MM.1S (cell line): ENCODE measurements at regions not wholly inside any gene's neighbourhood (a gene's known extent, or its start where the extent isn't known, plus 50 kb on each side); places are given as distances from the start of the nearest gene placed in this dataset.

Source experiments
- DNase-seq: peaks from one replicate; pipeline ENCODE4 v3.0.0-alpha.2; 2015
- H2AFZ ChIP-seq: fragments of 300-600 bp; sonication (generic); 2 replicates; pipeline ENCODE4 v1.6.0; 2016; ENCODE audit warnings: antibody characterized with exemption, low read length
- H3F3A ChIP-seq: fragments of 300-600 bp; sonication (generic); 2 replicates; pipeline ENCODE4 v1.6.1; 2016; ENCODE audit warnings: mild to moderate bottlenecking, antibody characterized with exemption, low read length, moderate library complexity, mixed read lengths; ENCODE audit not compliant: insufficient read depth
- H3K27ac ChIP-seq: fragments of 300-600 bp; sonication (generic); 2 replicates; pipeline ENCODE4 v1.5.1; 2016; ENCODE audit warnings: mild to moderate bottlenecking, low read length
- H3K27me3 ChIP-seq: fragments of 300-600 bp; sonication (generic); replicated peaks from 2 replicates; pipeline ENCODE4 v1.6.0; 2016; ENCODE audit warnings: low read length; ENCODE audit not compliant: insufficient read depth
- H3K36me3 ChIP-seq: fragments of 300-600 bp; sonication (generic); replicated peaks from 2 replicates; pipeline ENCODE4 v1.6.1; 2016; ENCODE audit warnings: mild to moderate bottlenecking, low read length, mixed read lengths; ENCODE audit not compliant: insufficient read depth
- H3K4me1 ChIP-seq: fragments of 300-600 bp; sonication (generic); 2 replicates; pipeline ENCODE4 v1.6.1; 2016; ENCODE audit warnings: low read length, mixed read lengths
- H3K4me2 ChIP-seq: fragments of 300-600 bp; sonication (generic); 2 replicates; pipeline ENCODE4 v1.6.0; 2016; ENCODE audit warnings: low read depth, low read length
- H3K4me3 ChIP-seq: fragments of 300-600 bp; sonication (generic); 2 replicates; pipeline ENCODE4 v1.5.1; 2016; ENCODE audit warnings: low read length, mixed read lengths
- H3K79me2 ChIP-seq: fragments of 300-600 bp; sonication (generic); 2 replicates; pipeline ENCODE4 v1.6.1; 2016; ENCODE audit warnings: mixed run types, low read length, mixed read lengths
- H3K9ac ChIP-seq: fragments of 300-600 bp; sonication (generic); 2 replicates; pipeline ENCODE4 v1.6.1; 2016; ENCODE audit warnings: low read length, mixed read lengths
- H3K9me2 ChIP-seq: fragments of 300-600 bp; sonication (generic); replicated peaks from 2 replicates; pipeline ENCODE4 v1.6.1; 2016; ENCODE audit warnings: mild to moderate bottlenecking, low read length, mixed read lengths; ENCODE audit not compliant: insufficient read depth
- H3K9me3 ChIP-seq: fragments of 300-600 bp; sonication (generic); replicated peaks from 2 replicates; pipeline ENCODE4 v1.6.1; 2016; ENCODE audit warnings: mild to moderate bottlenecking, low read length, mixed read lengths; ENCODE audit not compliant: insufficient read depth
- H4K20me1 ChIP-seq: fragments of 300-600 bp; sonication (generic); 2 replicates; pipeline ENCODE4 v1.6.1; 2016; ENCODE audit warnings: mild to moderate bottlenecking, low read length, moderate library complexity, mixed read lengths; ENCODE audit not compliant: insufficient read depth
- EZH2 ChIP-seq: fragments of 300-600 bp; sonication (generic); optimal IDR thresholded peaks from 2 replicates; pipeline ENCODE3; 2017; ENCODE audit warnings: low read depth, mild to moderate bottlenecking, antibody characterized with exemption, low read length, mixed read lengths
- EZH2phosphoT487 ChIP-seq: fragments of 300-600 bp; sonication (generic); IDR thresholded peaks from 2 replicates; pipeline ENCODE4 v1.6.1; 2018; ENCODE audit warnings: antibody characterized with exemption, low read length
- TF ChIP-seq, protein P1 (sequence below): fragments of 300-600 bp; sonication (generic); IDR thresholded peaks from 2 replicates; pipeline ENCODE4 v1.5.1; 2016; ENCODE audit warnings: antibody characterized with exemption, low read length, mixed read lengths

- peak; percentile 50 for DNase-seq
- no peak for TF ChIP-seq EZH2
- TF ChIP-seq, protein P1, sequence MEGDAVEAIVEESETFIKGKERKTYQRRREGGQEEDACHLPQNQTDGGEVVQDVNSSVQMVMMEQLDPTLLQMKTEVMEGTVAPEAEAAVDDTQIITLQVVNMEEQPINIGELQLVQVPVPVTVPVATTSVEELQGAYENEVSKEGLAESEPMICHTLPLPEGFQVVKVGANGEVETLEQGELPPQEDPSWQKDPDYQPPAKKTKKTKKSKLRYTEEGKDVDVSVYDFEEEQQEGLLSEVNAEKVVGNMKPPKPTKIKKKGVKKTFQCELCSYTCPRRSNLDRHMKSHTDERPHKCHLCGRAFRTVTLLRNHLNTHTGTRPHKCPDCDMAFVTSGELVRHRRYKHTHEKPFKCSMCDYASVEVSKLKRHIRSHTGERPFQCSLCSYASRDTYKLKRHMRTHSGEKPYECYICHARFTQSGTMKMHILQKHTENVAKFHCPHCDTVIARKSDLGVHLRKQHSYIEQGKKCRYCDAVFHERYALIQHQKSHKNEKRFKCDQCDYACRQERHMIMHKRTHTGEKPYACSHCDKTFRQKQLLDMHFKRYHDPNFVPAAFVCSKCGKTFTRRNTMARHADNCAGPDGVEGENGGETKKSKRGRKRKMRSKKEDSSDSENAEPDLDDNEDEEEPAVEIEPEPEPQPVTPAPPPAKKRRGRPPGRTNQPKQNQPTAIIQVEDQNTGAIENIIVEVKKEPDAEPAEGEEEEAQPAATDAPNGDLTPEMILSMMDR = peak; percentile 71
- no peak for TF ChIP-seq EZH2phosphoT487
These were observed 74.7 kb upstream of the KCNJ3 start for GRCh38 chr2:154623819-154624218.

DNA sequence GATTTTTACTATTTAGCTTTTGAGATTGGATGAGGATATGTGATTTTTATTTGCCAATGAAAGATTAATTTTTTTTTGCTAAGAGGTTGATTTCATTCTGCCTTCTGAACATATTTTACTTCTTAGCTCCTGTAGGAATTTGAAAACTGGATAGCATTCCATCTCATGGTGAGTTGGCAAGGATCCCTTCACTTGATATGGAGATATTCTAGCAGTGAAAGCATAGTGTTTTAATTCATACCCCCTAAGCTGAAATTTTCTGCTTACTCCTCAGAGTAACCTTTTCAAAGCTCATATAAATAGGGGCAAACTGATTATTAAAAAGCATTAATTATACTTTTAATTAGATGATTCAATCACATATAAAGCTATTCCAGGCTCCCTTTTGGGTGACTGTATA, 61.0 kb upstream of the KCNJ3 start:
- Histone ChIP-seq H3K36me3 (no peaks in the 10 kb centered on the region), H3K27ac (no peak overlapping the region), H3K9me2 (no peaks in the 10 kb centered on the region), H3K79me2 (no peaks in the 10 kb centered on the region), H4K20me1 (no peaks in the 10 kb centered on the region), H3K4me2 (no peak overlapping the region), H3K9ac (no peak overlapping the region), H3K4me1 (no peaks in the 10 kb centered on the region), H3K4me3 (no peak overlapping the region), H3K9me3 (no peaks in the 10 kb centered on the region), H2AFZ (no peak overlapping the region), H3F3A (no peaks in the 10 kb centered on the region), H3K27me3 (no peaks in the 10 kb centered on the region)
- TF ChIP-seq EZH2 (no peak), EZH2phosphoT487 (no peak)
- TF ChIP-seq, protein P1 = no peak
- DNase-seq = no peak

More at GRCh38 chr2:154623819-154624218, 74.7 kb upstream of the KCNJ3 start:
- Histone ChIP-seq H3K36me3 (no peaks in the 10 kb centered on the region), H3K4me1 (no peaks in the 10 kb centered on the region), H4K20me1 (no peaks in the 10 kb centered on the region), H3F3A (no peaks in the 10 kb centered on the region), H3K27ac (no peak overlapping the region), H3K79me2 (no peaks in the 10 kb centered on the region), H3K9me3 (no peaks in the 10 kb centered on the region), H3K4me3 (no peak overlapping the region), H3K4me2 (no peak overlapping the region), H3K27me3 (no peaks in the 10 kb centered on the region), H2AFZ (no peak overlapping the region), H3K9me2 (no peaks in the 10 kb centered on the region), H3K9ac (no peak overlapping the region)

- Histone ChIP-seq H4K20me1 (no peaks in the 10 kb centered on the region), H3K27ac (no peak overlapping the region), H3K79me2 (no peaks in the 10 kb centered on the region), H3K4me1 (no peaks in the 10 kb centered on the region), H3K36me3 (no peaks in the 10 kb centered on the region), H3K9me2 (no peaks in the 10 kb centered on the region), H3K4me2 (no peak overlapping the region), H2AFZ (no peak overlapping the region), H3K9ac (no peak overlapping the region), H3K4me3 (no peak overlapping the region), H3K27me3 (no peaks in the 10 kb centered on the region), H3K9me3 (no peaks in the 10 kb centered on the region), H3F3A (no peaks in the 10 kb centered on the region)
- no peak for DNase-seq
- no peak for TF ChIP-seq EZH2phosphoT487
- TF ChIP-seq, protein P1 = no peak
- TF ChIP-seq EZH2 = no peak
These were observed 59.7 kb upstream of the KCNJ3 start for GRCh38 chr2:154638783-154639182.

DNA sequence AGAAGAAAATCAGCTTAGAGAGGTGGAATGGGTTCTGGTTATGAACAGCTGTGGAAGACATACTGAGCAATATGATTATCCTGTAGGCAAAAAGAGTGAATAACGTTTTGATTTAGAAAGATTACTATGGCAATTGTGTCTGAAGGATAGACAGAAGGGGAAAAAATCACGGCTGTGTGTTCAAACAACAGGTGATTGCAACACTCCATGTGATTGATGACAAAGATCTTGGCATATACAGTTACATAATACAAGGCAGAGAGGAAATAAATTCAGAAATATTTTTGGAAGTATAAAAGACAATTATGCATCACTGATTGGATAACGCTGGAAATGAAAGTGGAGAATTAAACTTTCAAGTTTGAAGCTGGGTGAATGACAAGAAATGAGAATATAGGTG, 58.5 kb upstream of the KCNJ3 start:
- no peaks in the 10 kb centered on the region for H3K36me3 ChIP-seq
- H3K27me3 ChIP-seq = no peaks in the 10 kb centered on the region
- no peaks in the 10 kb centered on the region for H3F3A ChIP-seq

More for the DNA sequence above, 58.5 kb upstream of the KCNJ3 start:
- Histone ChIP-seq H2AFZ (no peak overlapping the region), H3K4me2 (no peak overlapping the region), H3K9me3 (no peaks in the 10 kb centered on the region), H3K4me1 (no peaks in the 10 kb centered on the region), H4K20me1 (no peaks in the 10 kb centered on the region), H3K27ac (no peak overlapping the region), H3K9ac (no peak overlapping the region), H3K4me3 (no peak overlapping the region), H3K9me2 (no peaks in the 10 kb centered on the region), H3K79me2 (no peaks in the 10 kb centered on the region)
- no peak for DNase-seq
- TF ChIP-seq, protein P1 = no peak
